Kidney epithelial cell (primary cell): ENCODE measurements at regions not wholly inside any gene's neighbourhood (a gene's known extent, or its start where the extent isn't known, plus 50 kb on each side); places are given as distances from the start of the nearest gene placed in this dataset.

Source experiments
- DNase-seq: peaks from one replicate; pipeline ENCODE4 v3.0.0-alpha.2; 2010; ENCODE audit warnings: low read depth
- H3K27me3 ChIP-seq: 2 replicates; pipeline ENCODE4 v1.6.0; 2011; ENCODE audit warnings: low read length; ENCODE audit not compliant: control insufficient read depth, insufficient read depth
- H3K36me3 ChIP-seq: 2 replicates; pipeline ENCODE4 v1.5.1; 2011; ENCODE audit warnings: low read length; ENCODE audit not compliant: control insufficient read depth, insufficient read depth
- H3K4me3 ChIP-seq: 2 replicates; pipeline ENCODE4 v1.5.1; 2011; ENCODE audit warnings: low read depth, mild to moderate bottlenecking, control low read depth, low read length
- CTCF ChIP-seq: IDR thresholded peaks from 2 replicates; pipeline ENCODE4 v1.5.1; 2011; ENCODE audit warnings: mild to moderate bottlenecking, moderate library complexity, low read length, control low read depth, inconsistent platforms; ENCODE audit not compliant: insufficient read depth, poor library complexity, severe bottlenecking

- Histone ChIP-seq H3K4me3 (no peak overlapping the region), H3K36me3 (no peaks in the 10 kb centered on the region), H3K27me3 (no peaks in the 10 kb centered on the region)
- no peak for DNase-seq
- no peak for TF ChIP-seq CTCF
Observed at GRCh38 chr7:34299066-34299465, 359.0 kb upstream of the NPSR1 start.

GRCh38 chr7:34307540-34307939, 350.5 kb upstream of the NPSR1 start:
- Histone ChIP-seq H3K36me3 (no peaks in the 10 kb centered on the region), H3K27me3 (no peaks in the 10 kb centered on the region), H3K4me3 (no peak overlapping the region)
- DNase-seq = no peak
- no peak for TF ChIP-seq CTCF

- Histone ChIP-seq H3K36me3 (no peaks in the 10 kb centered on the region), H3K27me3 (no peaks in the 10 kb centered on the region), H3K4me3 (no peak overlapping the region)
- no peak for TF ChIP-seq CTCF
- no peak for DNase-seq
Observed at GRCh38 chr7:34308595-34308994, 349.4 kb upstream of the NPSR1 start.

- no peak overlapping the region for H3K4me3 ChIP-seq
- H3K27me3 ChIP-seq = no peaks in the 10 kb centered on the region
- no peak for DNase-seq
- no peaks in the 10 kb centered on the region for H3K36me3 ChIP-seq
- TF ChIP-seq CTCF = no peak
Observed at GRCh38 chr7:34309116-34309515, 348.9 kb upstream of the NPSR1 start.

- Histone ChIP-seq H3K36me3 (no peaks in the 10 kb centered on the region), H3K4me3 (no peak overlapping the region), H3K27me3 (no peaks in the 10 kb centered on the region)
- DNase-seq = no peak
- TF ChIP-seq CTCF = no peak
Observed at GRCh38 chr7:34309584-34309983, 348.4 kb upstream of the NPSR1 start.

- no peak overlapping the region for H3K4me3 ChIP-seq
- no peaks in the 10 kb centered on the region for H3K36me3 ChIP-seq
- no peaks in the 10 kb centered on the region for H3K27me3 ChIP-seq
- no peak for TF ChIP-seq CTCF
- DNase-seq = no peak
Observed at GRCh38 chr7:34311591-34311990, 346.4 kb upstream of the NPSR1 start.
